HCT116 (cell line): ENCODE measurements at regions not wholly inside any gene's neighbourhood (a gene's known extent, or its start where the extent isn't known, plus 50 kb on each side); places are given as distances from the start of the nearest gene placed in this dataset.

Experiments used
- ATAC-seq: fragments of 200-7000 bp; cut with Tn5 transposase; 2 replicates; pipeline ENCODE4 v1.9.1; 2020; ENCODE audit warnings: mild to moderate bottlenecking, moderate library complexity
- BruUV-seq: library from RNA; stranded (reverse); fragments of 400-500 nt; replicated peaks from 2 replicates; lab custom pipeline; 2021; lab: Mats Ljungman, UMichigan
- CTCF ChIA-PET: fragments of 300-600 bp; sonication (Branson Sonifier 250); formaldehyde crosslinking; loops from one replicate; lab custom pipeline; 2021; ENCODE audit warnings: antibody characterized with exemption; lab: Charles Lee
- POLR2A ChIA-PET: fragments of 300-600, 350-600 bp; sonication (Branson Sonifier 250); formaldehyde crosslinking; loops from one replicate; lab custom pipeline; 2021; ENCODE audit warnings: antibody characterized with exemption; lab: Charles Lee
- RAD21 ChIA-PET, 2 experiments: fragments of 300-600 bp; sonication (Branson Sonifier 250); formaldehyde crosslinking; loops; one replicate each; lab custom pipeline; 2023; ENCODE audit warnings: low total read pairs in 2 of 2; ENCODE audit not compliant: uncharacterized antibody in 2 of 2, unreplicated experiment in 2 of 2, low non-redundant PET in 1 of 2; lab: Charles Lee
- DNase-seq: peaks from one replicate; pipeline ENCODE4 v3.0.0-alpha.2; 2010; ENCODE audit warnings: low read depth, low spot score
- H2AFZ ChIP-seq: fragments of 200-600 bp; shearing (Covaris generic), sonication (generic); 2 replicates; pipeline ENCODE4 v1.6.1; 2017; ENCODE audit warnings: low read depth, mixed run types, mixed read lengths, antibody characterized with exemption, low read length; ENCODE audit not compliant: poor library complexity, severe bottlenecking
- H3K27ac ChIP-seq: 2 replicates; pipeline ENCODE4 v1.5.1; 2012; ENCODE audit warnings: low read depth, low read length
- H3K27me3 ChIP-seq: fragments of 200-600 bp; sonication (generic); 2 replicates; pipeline ENCODE4 v1.6.1; 2016; ENCODE audit warnings: mixed run types, low read length, mixed read lengths; ENCODE audit not compliant: insufficient read depth
- H3K36me3 ChIP-seq, 2 experiments: fragments of 200-500 bp in 1 of 2; fragments of 200-600 bp in 1 of 2; sonication (Bioruptor generic) in 1 of 2; sonication (generic) in 1 of 2; 2 replicates each; pipeline versions ENCODE4 v1.5.1 to v1.6.1; 2014 to 2016; ENCODE audit warnings: low read length in 2 of 2, inconsistent platforms in 1 of 2, mixed read lengths in 1 of 2, mixed run types in 1 of 2; ENCODE audit not compliant: insufficient read depth in 2 of 2, control insufficient read depth in 1 of 2
- H3K4me1 ChIP-seq, 2 experiments: fragments of 200-600 bp in 1 of 2; sonication (generic) in 1 of 2; 2 replicates each; pipeline versions ENCODE4 v1.5.1 to v1.6.1; 2012 to 2017; ENCODE audit warnings: low read length in 2 of 2, inconsistent platforms in 1 of 2, mild to moderate bottlenecking in 1 of 2, mixed read lengths in 1 of 2, mixed run types in 1 of 2, moderate library complexity in 1 of 2; ENCODE audit not compliant: insufficient read depth in 2 of 2, control insufficient read depth in 1 of 2
- H3K4me2 ChIP-seq: fragments of 200-600 bp; sonication (generic); 2 replicates; pipeline ENCODE4 v1.6.1; 2017; ENCODE audit warnings: mixed run types, low read length, mixed read lengths
- H3K4me3 ChIP-seq, 2 experiments: fragments of 200-600 bp in 1 of 2; sonication (generic) in 1 of 2; replicated peaks in 1 of 2; 2 replicates each; pipeline ENCODE4 v1.5.1; 2011 to 2016; ENCODE audit warnings: low read length in 2 of 2, control low read depth in 1 of 2, low read depth in 1 of 2, mild to moderate bottlenecking in 1 of 2, mixed read lengths in 1 of 2, mixed run types in 1 of 2
- H3K79me2 ChIP-seq: fragments of 200-600 bp; sonication (generic); 2 replicates; pipeline ENCODE4 v1.6.1; 2017; ENCODE audit warnings: mild to moderate bottlenecking, mixed run types, low read length, moderate library complexity, mixed read lengths; ENCODE audit not compliant: insufficient read depth
- H3K9ac ChIP-seq: fragments of 200-600 bp; sonication (generic); 2 replicates; pipeline ENCODE4 v1.6.1; 2016; ENCODE audit warnings: low read length, mixed read lengths
- H3K9me2 ChIP-seq: fragments of 200-600 bp; sonication (generic), shearing (Covaris generic); 2 replicates; pipeline ENCODE4 v1.6.1; 2017; ENCODE audit warnings: mixed run types, mild to moderate bottlenecking, moderate library complexity; ENCODE audit not compliant: insufficient read depth
- H3K9me3 ChIP-seq, 2 experiments: fragments of 200-500 bp in 1 of 2; fragments of 200-600 bp in 1 of 2; sonication (Bioruptor generic) in 1 of 2; sonication (generic) in 1 of 2; 2 replicates each; pipeline ENCODE4 v1.6.1; 2014 to 2017; ENCODE audit warnings: low read length in 2 of 2, mixed read lengths in 2 of 2, inconsistent platforms in 1 of 2, low read depth in 1 of 2, mild to moderate bottlenecking in 1 of 2, mixed run types in 1 of 2, moderate library complexity in 1 of 2; ENCODE audit not compliant: control insufficient read depth in 1 of 2, insufficient read depth in 1 of 2
- H4K20me1 ChIP-seq: fragments of 200-600 bp; sonication (generic), shearing (Covaris generic); 2 replicates; pipeline ENCODE4 v1.6.1; 2017; ENCODE audit warnings: mixed run types, mild to moderate bottlenecking, moderate library complexity; ENCODE audit not compliant: insufficient read depth
- ATF3 ChIP-seq: IDR thresholded peaks from 2 replicates; pipeline ENCODE4 v1.6.1; 2012
- CBX3 ChIP-seq: IDR thresholded peaks from 2 replicates; pipeline ENCODE4 v1.6.1; 2012; ENCODE audit warnings: low read depth
- CTCF ChIP-seq, 3 experiments: fragments of 200-600 bp in 1 of 3; sonication (generic) in 1 of 3; IDR thresholded peaks in 2 of 3; conservative IDR thresholded peaks in 1 of 3; 2 replicates each; pipeline ENCODE4 v1.5.1; 2012 to 2017; ENCODE audit warnings: low read depth in 2 of 3, low read length in 2 of 3, antibody characterized with exemption in 1 of 3, borderline replicate concordance in 1 of 3, control low read depth in 1 of 3, mild to moderate bottlenecking in 1 of 3, mixed read lengths in 1 of 3, mixed run types in 1 of 3, moderate library complexity in 1 of 3; ENCODE audit not compliant: insufficient read depth in 1 of 3
- EGR1 ChIP-seq: IDR thresholded peaks from 2 replicates; pipeline ENCODE4 v1.6.1; 2012; ENCODE audit warnings: low read depth
- ELF1 ChIP-seq: IDR thresholded peaks from 2 replicates; pipeline ENCODE4 v1.6.1; 2012; ENCODE audit warnings: low read depth, borderline replicate concordance
- EZH2 ChIP-seq: fragments of 200-600 bp; sonication (generic); IDR thresholded peaks from 2 replicates; pipeline ENCODE4 v1.6.1; 2017; ENCODE audit warnings: antibody characterized with exemption, mixed run types
- FOSL1 ChIP-seq: IDR thresholded peaks from 2 replicates; pipeline ENCODE4 v1.6.1; 2012; ENCODE audit warnings: low read depth
- JUND ChIP-seq: IDR thresholded peaks from 2 replicates; pipeline ENCODE4 v1.6.1; 2012
- MAX ChIP-seq: IDR thresholded peaks from 2 replicates; pipeline ENCODE4 v1.6.1; 2012
- POLR2A ChIP-seq: IDR thresholded peaks from 2 replicates; pipeline ENCODE4 v1.7.0; 2011; ENCODE audit warnings: borderline replicate concordance; ENCODE audit not compliant: insufficient read depth, insufficient read length; ENCODE audit errors: extremely low read depth
- POLR2AphosphoS5 ChIP-seq: IDR thresholded peaks from 2 replicates; pipeline ENCODE4 v1.6.1; 2011; ENCODE audit warnings: mild to moderate bottlenecking, low read depth, low read length, moderate library complexity
- RAD21 ChIP-seq: IDR thresholded peaks from 2 replicates; pipeline ENCODE4 v1.6.1; 2012; ENCODE audit warnings: low read depth, mild to moderate bottlenecking
- REST ChIP-seq: IDR thresholded peaks from 2 replicates; pipeline ENCODE4 v1.6.1; 2012; ENCODE audit warnings: low read depth
- SIN3A ChIP-seq: IDR thresholded peaks from 2 replicates; pipeline ENCODE4 v1.6.1; 2012; ENCODE audit warnings: low read depth
- SP1 ChIP-seq: IDR thresholded peaks from 2 replicates; pipeline ENCODE4 v1.6.1; 2012; ENCODE audit warnings: low read depth
- TCF7L2 ChIP-seq: IDR thresholded peaks from 2 replicates; pipeline ENCODE4 v1.7.0; 2011; ENCODE audit warnings: borderline replicate concordance, inconsistent platforms; ENCODE audit not compliant: insufficient read depth, insufficient read length; ENCODE audit errors: extremely low read depth
- YY1 ChIP-seq: IDR thresholded peaks from 2 replicates; pipeline ENCODE4 v1.6.1; 2011; ENCODE audit warnings: low read length, low read depth, moderate library complexity, mild to moderate bottlenecking; ENCODE audit not compliant: insufficient replicate concordance; ENCODE audit errors: extremely low read depth
- ZFX ChIP-seq: fragments of 450-650 bp; IDR thresholded peaks from 2 replicates; pipeline ENCODE4 v1.6.1; 2017
- ZNF274 ChIP-seq: fragments of 200-500 bp; sonication (Bioruptor generic); IDR thresholded peaks from 2 replicates; pipeline ENCODE4 v1.6.1; 2014; ENCODE audit warnings: mild to moderate bottlenecking, low read depth, low read length, inconsistent platforms
- intact Hi-C: fragments of 100-400 bp; cut with micrococcal nuclease; formaldehyde crosslinking; loops from 2 replicates; pipeline ENCODE4 v1.10.0; 2022

GRCh38 chr6:71197267-71197666 lies 91.3 kb upstream of the OGFRL1 start:
- RAD21 ChIA-PET: no interaction called here
- no peak overlapping the region for H3K4me2 ChIP-seq
- no TSS peak for BruUV-seq
- H3K4me3 ChIP-seq: no peak overlapping the region
- H3K79me2 ChIP-seq: no peaks in the 10 kb centered on the region
- no peak overlapping the region for H3K27ac ChIP-seq
- no peak for TF ChIP-seq ELF1
- no peak for TF ChIP-seq ZNF274
- TF ChIP-seq YY1: no peak
- no peak for TF ChIP-seq CTCF (IDR thresholded peaks at IDR 0.05 in 2 of 3, conservative IDR thresholded peaks at IDR 0.05 in 1 of 3; ENCODE audit: borderline replicate concordance in 1 of 3, insufficient read depth in 1 of 3, low read depth in 2 of 3, low read length in 2 of 3)
- TF ChIP-seq EGR1: no peak
- TF ChIP-seq TCF7L2: no peak
- no peak for TF ChIP-seq EZH2
- no peak for TF ChIP-seq FOSL1
- no peak for TF ChIP-seq SP1
- no peak for TF ChIP-seq POLR2A
- no peak for TF ChIP-seq ATF3
- no peak for TF ChIP-seq MAX
- TF ChIP-seq SIN3A: no peak
- no peak for TF ChIP-seq POLR2AphosphoS5
- no peak for TF ChIP-seq RAD21
- TF ChIP-seq ZFX: no peak
- no peak for TF ChIP-seq REST
- no peak for TF ChIP-seq JUND
- TF ChIP-seq CBX3: no peak
- POLR2A ChIA-PET: no interaction called here
- H4K20me1 ChIP-seq: no peaks in the 10 kb centered on the region
- H3K9ac ChIP-seq: no peak overlapping the region
- CTCF ChIA-PET: no interaction called here
- H2AFZ ChIP-seq: no peak overlapping the region
- no peaks in the 10 kb centered on the region for H3K4me1 ChIP-seq
- intact Hi-C loops: no loop called here
- no peak for DNase-seq
- no peaks in the 10 kb centered on the region for H3K9me3 ChIP-seq
- no peaks in the 10 kb centered on the region for H3K36me3 ChIP-seq
- no peaks in the 10 kb centered on the region for H3K27me3 ChIP-seq
- no peak for ATAC-seq
- no peaks in the 10 kb centered on the region for H3K9me2 ChIP-seq
